Heart right ventricle (tissue), 16 donors: ENCODE measurements at regions not wholly inside any gene's neighbourhood (a gene's known extent, or its start where the extent isn't known, plus 50 kb on each side); places are given as distances from the start of the nearest gene placed in this dataset.

Experiments
- ATAC-seq, 8 donors: fragments of 200-7000 bp; cut with Tn5 transposase; one replicate each; pipeline ENCODE4 v1.9.1; 2020; ENCODE audit warnings: mild to moderate bottlenecking in 8 of 8, moderate library complexity in 8 of 8, moderate number of reproducible peaks in 1 of 8
- DNase-seq, 2 donors: peaks; one replicate each; pipeline ENCODE4 v3.0.0-alpha.2; 2020
- H3K27ac ChIP-seq, 10 donors: fragments of 200-600 bp; sonication (generic) in 2 of 10; one replicate each; pipeline versions ENCODE4 v1.5.0 to v1.8.0; 2020 to 2022; ENCODE audit warnings: mild to moderate bottlenecking in 3 of 10
- H3K27me3 ChIP-seq, 7 donors: fragments of 200-600 bp; one replicate each; pipeline ENCODE4 v1.8.0; 2021 to 2022; ENCODE audit warnings: mild to moderate bottlenecking in 2 of 7
- H3K36me3 ChIP-seq, 9 donors: fragments of 200-600 bp; sonication (generic) in 1 of 9; one replicate each; pipeline versions ENCODE4 v1.5.0 to v1.8.0; 2020 to 2022; ENCODE audit warnings: mild to moderate bottlenecking in 2 of 9
- H3K4me1 ChIP-seq, 9 donors: fragments of 200-600 bp; sonication (generic) in 1 of 9; one replicate each; pipeline versions ENCODE4 v1.5.0 to v1.8.0; 2020 to 2022; ENCODE audit warnings: mild to moderate bottlenecking in 4 of 9
- H3K4me3 ChIP-seq, 10 donors: fragments of 200-600 bp; sonication (generic) in 2 of 10; one replicate each; pipeline versions ENCODE4 v1.5.0 to v1.8.0; 2020 to 2022; ENCODE audit warnings: mild to moderate bottlenecking in 7 of 10, moderate library complexity in 2 of 10
- H3K9me3 ChIP-seq, 11 donors: fragments of 200-600 bp in 10 of 11; sonication (generic) in 2 of 11; one replicate each; pipeline versions ENCODE4 v1.5.0 to v1.8.0; 2013 to 2022; ENCODE audit warnings: mild to moderate bottlenecking in 2 of 11, control low read depth in 1 of 11, moderate library complexity in 1 of 11
- CTCF ChIP-seq, 9 donors: fragments of 200-600 bp; sonication (generic) in 2 of 9; IDR thresholded peaks; one replicate each; pipeline versions ENCODE4 v1.5.0 to v1.8.0; 2021 to 2022; ENCODE audit warnings: antibody characterized with exemption in 9 of 9, mild to moderate bottlenecking in 5 of 9, moderate library complexity in 1 of 9
- WGBS, 2 donors: extraction: QIAGEN DNeasy Blood & Tissue Kit; methylation state at CpG; one replicate each; pipeline ENCODE4 v1.1.7; 2013; ENCODE audit warnings: inconsistent platforms in 1 of 2; 5-methylcytosine and 5-hydroxymethylcytosine counted together
- intact Hi-C, 10 donors: fragments of 100-400 bp; cut with DNase I; formaldehyde crosslinking; loops; one replicate each; pipeline versions ENCODE4 v1.11.1 to v1.14.2; 2022
- donor health status: Arrhythmogenic right ventricular cardiomyopathy.
- donor health status: ischemic (EF 13 %, LVEDD 7.1; RV severe dilation, severe dysfunction).
- donor health status: healthy with polysubstance abuse.
- donor health status: DM: no; HTN: yes; CAD: no.
- donor health status: DM: no; HTN: no; CAD: no.
- donor health status: ischemic (EF 25% LVEDD 6.9; RV normal size, moderate dysfunction).
- donor health status: ischemic (EF 25% LVEDD 5.7; RV mildly dilated, moderate dysfunction).
- donor health status: healthy.
- donor health status: DM: yes; HTN: yes; CAD: no.
- donor health status: Ischemic cardiomyopathy.
- donor health status: ischemic (EF 35%, LVEDD 5.7; RV mildly dilated, moderate dysfunction).
- donor health status: nonischemic (EF 11% LVEDD 7.7; RV severe dilation, severe dysfunction).
- donor health status: DM: yes; HTN: yes; CAD: no.
- donor health status: PGD.
- donor health status: ischemic (EF 29% LVEDD 5.4; RV normal size, mild dysfunction).
- donor health status: nonischemic (EF 23%, LVEDD 6.1; RV moderate dilation, normal function).

GRCh38 chr2:12657560-12657959, 59.2 kb upstream of the TRIB2 start:
- DNase-seq (no peak), ATAC-seq (no peak)
- peaks cover 0 to 3% (median 0%) of the 10 kb centered on the region in 9 donors for H3K4me1 ChIP-seq
- intact Hi-C loops: no loop called here
- WGBS, 2 donors: 94 to 96% methylated on average over 6 of the region's 6 CpGs
- no peaks in the 10 kb centered on the region for H3K27me3 ChIP-seq
- H3K9me3 ChIP-seq: no peaks in the 10 kb centered on the region
- no peak overlapping the region for H3K4me3 ChIP-seq
- TF ChIP-seq CTCF (IDR thresholded peaks at IDR 0.05): no peak
- no peak overlapping the region for H3K27ac ChIP-seq
- no peaks in the 10 kb centered on the region for H3K36me3 ChIP-seq

- Histone ChIP-seq H3K27ac (no peak overlapping the region), H3K36me3 (no peaks in the 10 kb centered on the region), H3K9me3 (no peaks in the 10 kb centered on the region), H3K27me3 (no peaks in the 10 kb centered on the region), H3K4me1 (peaks cover 0 to 12% (median 8%) of the 10 kb centered on the region in 9 donors), H3K4me3 (no peak overlapping the region)
- ATAC-seq (no peak), DNase-seq (no peak)
- intact Hi-C loops: no loop called here
- TF ChIP-seq CTCF (IDR thresholded peaks at IDR 0.05): no peak
- 96% methylated on average over 3 of the region's 3 CpGs for WGBS, 2 donors
Measured at GRCh38 chr2:12658310-12658945, 58.3 kb upstream of the TRIB2 start.

GRCh38 chr2:12661489-12661888, 55.2 kb upstream of the TRIB2 start:
- H3K27ac ChIP-seq: no peak overlapping the region
- TF ChIP-seq CTCF (IDR thresholded peaks at IDR 0.05): no peak
- H3K27me3 ChIP-seq: no peaks in the 10 kb centered on the region
- peaks cover 0 to 15% (median 6%) of the 10 kb centered on the region in 11 donors for H3K9me3 ChIP-seq
- ATAC-seq: no peak
- no peaks in the 10 kb centered on the region for H3K36me3 ChIP-seq
- intact Hi-C loops: no loop called here
- no peak for DNase-seq
- peaks cover 0 to 34% (median 18%) of the 10 kb centered on the region in 9 donors for H3K4me1 ChIP-seq
- WGBS, 2 donors: 95 to 100% methylated on average over 1 of the region's 1 CpG
- H3K4me3 ChIP-seq: no peak overlapping the region

GRCh38 chr2:12663306-12664037, 53.3 kb upstream of the TRIB2 start:
- WGBS, 2 donors: 38 to 51% methylated on average over 11 of the region's 11 CpGs
- Histone ChIP-seq H3K27ac (peak overlapping the region in 7 of 10 donors; percentile 11 to 76 (median 39)), H3K36me3 (no peaks in the 10 kb centered on the region), H3K27me3 (no peaks in the 10 kb centered on the region), H3K4me1 (peaks cover 0 to 34% (median 18%) of the 10 kb centered on the region in 9 donors), H3K4me3 (no peak overlapping the region), H3K9me3 (peaks cover 0 to 29% (median 12%) of the 10 kb centered on the region in 11 donors)
- no peak for TF ChIP-seq CTCF (IDR thresholded peaks at IDR 0.05)
- intact Hi-C loops: no loop called here
- DNase-seq (peak in 1 of 2 donors; percentile 34), ATAC-seq (peak; percentile 56 to 93 (median 74))
